ENCODE measurements at regions not wholly inside any gene's neighbourhood (a gene's known extent, or its start where the extent isn't known, plus 50 kb on each side); places are given as distances from the start of the nearest gene placed in this dataset.

- H3K4me1 ChIP-seq (ENCODE audit: control insufficient read depth, low read length): no peaks in the 10 kb centered on the region
- no peak overlapping the region for H3K4me2 ChIP-seq (ENCODE audit: low read length)
- no peaks in the 10 kb centered on the region for H3K27me3 ChIP-seq (ENCODE audit: control insufficient read depth, low read length)
- H3K9me2 ChIP-seq (replicated peaks; ENCODE audit: control insufficient read depth, low read length): no peaks in the 10 kb centered on the region
- H3K27ac ChIP-seq (ENCODE audit: low read depth, low read length): no peak overlapping the region
- TF ChIP-seq EZH2phosphoT487 (IDR thresholded peaks at IDR 0.05; ENCODE audit: borderline replicate concordance, low read length) (no peak), CTCF (IDR thresholded peaks at IDR 0.05; ENCODE audit: low read depth, low read length, poor library complexity, severe bottlenecking) (no peak)
- no peaks in the 10 kb centered on the region for H3F3A ChIP-seq (ENCODE audit: control insufficient read depth, insufficient read depth)
- H3K79me2 ChIP-seq (ENCODE audit: control insufficient read depth, low read length): no peaks in the 10 kb centered on the region
- no peaks in the 10 kb centered on the region for H3K9me3 ChIP-seq (ENCODE audit: control insufficient read depth, insufficient read depth, low read length)
- no peak overlapping the region for H3K4me3 ChIP-seq (ENCODE audit: low read length)
- H3K36me3 ChIP-seq (ENCODE audit: control insufficient read depth, low read length): no peaks in the 10 kb centered on the region
- no peaks in the 10 kb centered on the region for H4K20me1 ChIP-seq (ENCODE audit: control insufficient read depth, insufficient read depth, low read depth, low read length)
Observed at GRCh38 chr1:4932311-4933030, 278.1 kb downstream of the AJAP1 start.

GRCh38 chr1:4931486-4931885, 277.1 kb downstream of the AJAP1 start:
- Histone ChIP-seq H4K20me1 (ENCODE audit: control insufficient read depth, insufficient read depth, low read depth, low read length) (no peaks in the 10 kb centered on the region), H3K4me3 (ENCODE audit: low read length) (no peak overlapping the region), H3K4me1 (ENCODE audit: control insufficient read depth, low read length) (no peaks in the 10 kb centered on the region), H3K36me3 (ENCODE audit: control insufficient read depth, low read length) (no peaks in the 10 kb centered on the region), H3F3A (ENCODE audit: control insufficient read depth, insufficient read depth) (no peaks in the 10 kb centered on the region), H3K4me2 (ENCODE audit: low read length) (no peak overlapping the region), H3K27me3 (ENCODE audit: control insufficient read depth, low read length) (no peaks in the 10 kb centered on the region), H3K79me2 (ENCODE audit: control insufficient read depth, low read length) (no peaks in the 10 kb centered on the region), H3K27ac (ENCODE audit: low read depth, low read length) (no peak overlapping the region), H3K9me3 (ENCODE audit: control insufficient read depth, insufficient read depth, low read length) (no peaks in the 10 kb centered on the region), H3K9me2 (replicated peaks; ENCODE audit: control insufficient read depth, low read length) (no peaks in the 10 kb centered on the region)
- TF ChIP-seq CTCF (IDR thresholded peaks at IDR 0.05; ENCODE audit: low read depth, low read length, poor library complexity, severe bottlenecking) (no peak), EZH2phosphoT487 (IDR thresholded peaks at IDR 0.05; ENCODE audit: borderline replicate concordance, low read length) (no peak)

- TF ChIP-seq EZH2phosphoT487 (IDR thresholded peaks at IDR 0.05; ENCODE audit: borderline replicate concordance, low read length) (no peak), CTCF (IDR thresholded peaks at IDR 0.05; ENCODE audit: low read depth, low read length, poor library complexity, severe bottlenecking) (no peak)
- Histone ChIP-seq H3F3A (ENCODE audit: control insufficient read depth, insufficient read depth) (no peaks in the 10 kb centered on the region), H3K4me1 (ENCODE audit: control insufficient read depth, low read length) (no peaks in the 10 kb centered on the region), H3K4me3 (ENCODE audit: low read length) (no peak overlapping the region), H4K20me1 (ENCODE audit: control insufficient read depth, insufficient read depth, low read depth, low read length) (no peaks in the 10 kb centered on the region), H3K27ac (ENCODE audit: low read depth, low read length) (no peak overlapping the region), H3K27me3 (ENCODE audit: control insufficient read depth, low read length) (no peaks in the 10 kb centered on the region), H3K9me2 (replicated peaks; ENCODE audit: control insufficient read depth, low read length) (no peaks in the 10 kb centered on the region), H3K9me3 (ENCODE audit: control insufficient read depth, insufficient read depth, low read length) (no peaks in the 10 kb centered on the region), H3K79me2 (ENCODE audit: control insufficient read depth, low read length) (no peaks in the 10 kb centered on the region), H3K4me2 (ENCODE audit: low read length) (no peak overlapping the region), H3K36me3 (ENCODE audit: control insufficient read depth, low read length) (no peaks in the 10 kb centered on the region)
Observed at GRCh38 chr1:4928186-4928585, 273.8 kb downstream of the AJAP1 start.

Measured in DOHH2 (cell line).